Common myeloid progenitor, CD34-positive (primary cell): ENCODE measurements at regions not wholly inside any gene's neighbourhood (a gene's known extent, or its start where the extent isn't known, plus 50 kb on each side); places are given as distances from the start of the nearest gene placed in this dataset.

Experiments used
- CTCF ChIA-PET: fragments of 350-600 bp; sonication (Branson Sonifier 250); formaldehyde crosslinking; loops from one replicate; lab custom pipeline; 2021; ENCODE audit warnings: antibody characterized with exemption; lab: Charles Lee
- POLR2A ChIA-PET: fragments of 350-600 bp; sonication (Branson Sonifier 250); formaldehyde crosslinking; loops from one replicate; lab custom pipeline; 2021; ENCODE audit warnings: antibody characterized with exemption; lab: Charles Lee
- DNase-seq, 3 donors: peaks; one replicate each; pipeline versions ENCODE4 v3.0.0 to v3.0.0-alpha.2; 2013
- H3K27ac ChIP-seq, 2 experiments: 1 replicate in 1 of 2; 2 replicates in 1 of 2; pipeline ENCODE4 v1.7.0; 2013; ENCODE audit warnings: inconsistent platforms in 2 of 2, low read length in 2 of 2, mild to moderate bottlenecking in 2 of 2, low read depth in 1 of 2, moderate library complexity in 1 of 2; ENCODE audit not compliant: severe bottlenecking in 2 of 2, insufficient read depth in 1 of 2, poor library complexity in 1 of 2
- H3K27me3 ChIP-seq, 5 experiments: replicated peaks in 2 of 5; 1 replicate in 3 of 5; 2 replicates in 2 of 5; pipeline versions ENCODE4 v1.6.1 to v1.7.0; 2013; ENCODE audit warnings: low read length in 4 of 5, mild to moderate bottlenecking in 2 of 5, moderate library complexity in 2 of 5, inconsistent platforms in 1 of 5; ENCODE audit not compliant: insufficient read depth in 5 of 5, control insufficient read depth in 4 of 5
- H3K36me3 ChIP-seq, 4 experiments: 1 replicate in 2 of 4; 2 replicates in 2 of 4; pipeline versions ENCODE4 v1.6.1 to v1.7.0; 2013; ENCODE audit warnings: low read length in 3 of 4, control low read depth in 1 of 4, mild to moderate bottlenecking in 1 of 4; ENCODE audit not compliant: control insufficient read depth in 4 of 4, insufficient read depth in 4 of 4
- H3K4me1 ChIP-seq, 4 experiments: 1 replicate in 3 of 4; 2 replicates in 1 of 4; pipeline versions ENCODE4 v1.6.1 to v1.7.1; 2013; ENCODE audit warnings: low read length in 3 of 4, mild to moderate bottlenecking in 3 of 4, control low read depth in 1 of 4, inconsistent platforms in 1 of 4, moderate library complexity in 1 of 4; ENCODE audit not compliant: control insufficient read depth in 4 of 4, insufficient read depth in 4 of 4; ENCODE audit errors: control extremely low read depth in 1 of 4
- H3K4me3 ChIP-seq, 7 experiments: 1 replicate in 4 of 7; 2 replicates in 3 of 7; pipeline versions ENCODE4 v1.5.1 to v1.7.0; 2013; ENCODE audit warnings: mild to moderate bottlenecking in 7 of 7, low read length in 6 of 7, moderate library complexity in 6 of 7, inconsistent platforms in 2 of 7, low read depth in 2 of 7, control low read depth in 1 of 7; ENCODE audit not compliant: insufficient read depth in 4 of 7, control insufficient read depth in 1 of 7; ENCODE audit errors: extremely low read depth in 1 of 7
- H3K9me3 ChIP-seq, 5 experiments: 1 replicate in 4 of 5; 2 replicates in 1 of 5; pipeline versions ENCODE4 v1.6.1 to v1.7.1; 2013; ENCODE audit warnings: low read length in 4 of 5, mild to moderate bottlenecking in 2 of 5, inconsistent platforms in 1 of 5, low read depth in 1 of 5, moderate library complexity in 1 of 5; ENCODE audit not compliant: control insufficient read depth in 4 of 5, insufficient read depth in 2 of 5; ENCODE audit errors: control extremely low read depth in 1 of 5
- WGBS: methylation state at CpG from one replicate; pipeline ENCODE4 v1.1.5; 2013; ENCODE audit not compliant: insufficient coverage; 5-methylcytosine and 5-hydroxymethylcytosine counted together

GRCh38 chr2:22880161-22880560 lies 504.8 kb upstream of the KLHL29 start:
- Histone ChIP-seq H3K27ac (no peak overlapping the region), H3K4me3 (no peak overlapping the region), H3K27me3 (no peaks in the 10 kb centered on the region), H3K36me3 (no peaks in the 10 kb centered on the region), H3K4me1 (no peaks in the 10 kb centered on the region), H3K9me3 (no peaks in the 10 kb centered on the region)
- no peak for DNase-seq
- ChIA-PET CTCF (no interaction called here), POLR2A (no interaction called here)
- 88% methylated on average over 5 of the region's 5 CpGs for WGBS

- no peaks in the 10 kb centered on the region for H3K36me3 ChIP-seq
- no peaks in the 10 kb centered on the region for H3K27me3 ChIP-seq
- no peaks in the 10 kb centered on the region for H3K9me3 ChIP-seq
- DNase-seq, result no peak
- H3K27ac ChIP-seq, result no peak overlapping the region
- H3K4me1 ChIP-seq, result no peaks in the 10 kb centered on the region
- 100% methylated on average over 1 of the region's 2 CpGs for WGBS
- ChIA-PET CTCF (no interaction called here), POLR2A (no interaction called here)
- H3K4me3 ChIP-seq, result no peak overlapping the region
Observed at GRCh38 chr2:22882011-22882410, 503.0 kb upstream of the KLHL29 start.

- Histone ChIP-seq H3K27me3 (no peaks in the 10 kb centered on the region), H3K27ac (no peak overlapping the region), H3K4me3 (no peak overlapping the region), H3K9me3 (no peaks in the 10 kb centered on the region), H3K4me1 (no peaks in the 10 kb centered on the region), H3K36me3 (no peaks in the 10 kb centered on the region)
- 63% methylated on average over 1 of the region's 1 CpG for WGBS
- POLR2A ChIA-PET, result no interaction called here
- CTCF ChIA-PET, result no interaction called here
- no peak for DNase-seq
Observed at GRCh38 chr2:22882643-22883042, 502.3 kb upstream of the KLHL29 start.

- Histone ChIP-seq H3K36me3 (no peaks in the 10 kb centered on the region), H3K27ac (no peak overlapping the region), H3K4me1 (no peaks in the 10 kb centered on the region), H3K27me3 (no peaks in the 10 kb centered on the region), H3K9me3 (no peaks in the 10 kb centered on the region), H3K4me3 (no peak overlapping the region)
- ChIA-PET POLR2A (no interaction called here), CTCF (no interaction called here)
- DNase-seq, result no peak
- WGBS, result 82% methylated on average over 5 of the region's 5 CpGs
Observed at GRCh38 chr2:22883054-22883453, 501.9 kb upstream of the KLHL29 start.

- no peaks in the 10 kb centered on the region for H3K27me3 ChIP-seq
- no peaks in the 10 kb centered on the region for H3K4me1 ChIP-seq
- DNase-seq, result no peak
- no peaks in the 10 kb centered on the region for H3K9me3 ChIP-seq
- no peak overlapping the region for H3K4me3 ChIP-seq
- WGBS, result 60% methylated on average over 1 of the region's 1 CpG
- CTCF ChIA-PET, result no interaction called here
- no peak overlapping the region for H3K27ac ChIP-seq
- no peaks in the 10 kb centered on the region for H3K36me3 ChIP-seq
- POLR2A ChIA-PET, result no interaction called here
Observed at GRCh38 chr2:22885245-22885644, 499.7 kb upstream of the KLHL29 start.

GRCh38 chr2:22887426-22887825 lies 497.6 kb upstream of the KLHL29 start:
- no peaks in the 10 kb centered on the region for H3K9me3 ChIP-seq
- ChIA-PET CTCF (no interaction called here), POLR2A (no interaction called here)
- peaks cover 0 to 3% (median 0%) of the 10 kb centered on the region in 5 experiments for H3K27me3 ChIP-seq
- H3K27ac ChIP-seq, result no peak overlapping the region
- H3K4me1 ChIP-seq, result no peaks in the 10 kb centered on the region
- 74% methylated on average over 4 of the region's 4 CpGs for WGBS
- H3K4me3 ChIP-seq, result no peak overlapping the region
- no peak for DNase-seq
- H3K36me3 ChIP-seq, result no peaks in the 10 kb centered on the region

GRCh38 chr2:22887845-22888244 lies 497.1 kb upstream of the KLHL29 start:
- CTCF ChIA-PET, result no interaction called here

More at GRCh38 chr2:22887845-22888244, 497.1 kb upstream of the KLHL29 start:
- 80% methylated on average over 1 of the region's 8 CpGs for WGBS
- Histone ChIP-seq H3K4me1 (no peaks in the 10 kb centered on the region), H3K36me3 (no peaks in the 10 kb centered on the region), H3K4me3 (no peak overlapping the region), H3K27me3 (peaks cover 0 to 3% (median 0%) of the 10 kb centered on the region in 5 experiments), H3K27ac (no peak overlapping the region), H3K9me3 (no peaks in the 10 kb centered on the region)
- POLR2A ChIA-PET, result no interaction called here
- no peak for DNase-seq
